GM18511 (cell line): ENCODE measurements at regions not wholly inside any gene's neighbourhood (a gene's known extent, or its start where the extent isn't known, plus 50 kb on each side); places are given as distances from the start of the nearest gene placed in this dataset.

Experiments
- ATAC-seq: cut with Tn5 transposase; IDR thresholded peaks from one replicate; pipeline ENCODE4 v1.9.1; 2021; ENCODE audit warnings: mild to moderate bottlenecking, moderate library complexity; ENCODE audit not compliant: unreplicated experiment

DNA sequence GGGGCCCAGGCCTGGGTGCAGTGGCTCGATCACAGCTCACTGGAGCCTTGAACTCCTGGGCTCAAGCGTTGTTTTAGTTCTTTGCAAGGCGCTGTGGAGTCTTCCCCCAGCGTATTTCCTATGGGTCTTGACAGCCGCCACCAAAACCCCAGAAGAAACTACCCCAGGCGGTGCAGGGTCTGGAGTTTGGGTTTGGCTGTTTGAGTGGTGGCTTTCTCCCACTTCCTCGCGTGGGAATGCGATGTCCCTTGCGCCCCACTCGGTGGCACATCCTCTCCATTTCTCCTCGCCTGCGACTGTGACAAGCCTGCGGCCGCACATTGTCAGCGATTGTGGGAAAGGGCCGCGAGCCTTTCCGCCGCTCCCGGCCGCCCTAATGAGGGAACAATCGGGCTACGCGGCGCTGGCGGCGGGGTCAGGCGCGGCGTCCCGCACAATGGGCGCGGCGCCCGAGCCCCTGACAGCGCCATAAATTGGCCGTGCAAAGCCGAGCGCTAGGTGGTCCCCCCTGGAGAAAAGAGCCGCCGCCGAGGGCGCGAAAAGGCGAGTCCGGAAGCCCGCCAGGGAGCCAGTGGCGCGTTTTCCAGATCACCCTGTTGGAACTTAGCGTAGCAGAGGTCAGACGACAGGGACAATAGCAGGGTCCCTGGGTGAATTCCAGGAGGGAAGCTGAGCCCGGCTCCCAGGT is 194.9 kb upstream of the POU3F3 start:
- ATAC-seq = no peak

DNA sequence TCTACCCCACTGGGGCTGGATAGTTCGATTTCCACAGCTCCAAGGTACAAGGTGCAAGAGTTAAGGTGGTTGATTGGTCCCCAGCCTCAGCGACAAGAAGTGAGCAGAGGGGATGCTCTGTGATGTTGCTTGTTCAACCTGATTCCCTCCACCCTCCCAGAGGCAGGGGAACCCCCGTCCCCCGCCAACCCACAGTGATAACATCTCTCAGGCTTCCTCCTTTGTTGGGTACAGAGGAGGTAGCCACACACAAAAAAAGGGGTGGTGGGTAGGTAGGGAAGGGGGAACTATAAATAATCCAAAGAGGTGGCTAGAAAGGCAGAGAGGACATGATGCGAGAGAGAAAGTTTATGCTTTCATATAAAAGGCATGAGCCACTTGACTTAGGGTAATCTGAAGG is 192.9 kb upstream of the POU3F3 start:
- ATAC-seq = no peak

DNA sequence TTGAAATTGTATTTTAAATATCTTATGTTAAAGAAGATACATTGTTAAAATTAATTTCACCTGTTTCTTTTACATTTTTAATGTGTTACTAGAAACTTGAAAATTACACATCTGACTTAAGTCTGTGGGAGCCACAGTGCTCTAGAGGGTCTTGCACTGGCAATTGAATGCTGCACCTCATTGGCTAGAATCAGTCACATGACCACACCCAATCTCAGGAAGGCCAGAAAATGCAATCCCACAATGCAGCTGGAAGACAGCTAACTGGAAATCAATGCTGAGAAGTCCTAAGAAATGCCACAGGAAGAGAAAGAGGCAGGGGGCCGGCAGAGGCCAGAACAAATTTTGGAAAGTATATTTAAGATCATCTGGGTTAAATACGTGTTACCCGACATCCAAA is 189.2 kb upstream of the POU3F3 start:
- ATAC-seq = no peak

DNA sequence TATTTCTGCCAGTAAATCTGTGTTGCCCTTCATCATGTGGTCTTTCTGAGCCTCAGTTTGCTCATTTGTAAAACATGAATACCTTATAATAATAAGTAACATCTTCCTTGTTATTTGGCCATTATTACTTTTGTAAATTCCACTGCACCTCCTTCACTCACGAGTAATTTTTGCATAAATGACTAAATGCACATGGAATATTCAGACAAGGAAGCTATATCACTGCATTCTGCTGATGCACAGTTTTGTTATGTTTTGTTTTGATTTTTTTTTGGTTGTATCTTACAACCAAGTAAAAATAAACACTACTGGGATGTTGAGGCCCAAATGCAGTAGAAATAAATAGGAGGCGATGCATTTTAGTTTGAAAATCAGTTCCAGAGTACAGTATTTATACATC is 185.3 kb upstream of the POU3F3 start:
- no peak for ATAC-seq

DNA sequence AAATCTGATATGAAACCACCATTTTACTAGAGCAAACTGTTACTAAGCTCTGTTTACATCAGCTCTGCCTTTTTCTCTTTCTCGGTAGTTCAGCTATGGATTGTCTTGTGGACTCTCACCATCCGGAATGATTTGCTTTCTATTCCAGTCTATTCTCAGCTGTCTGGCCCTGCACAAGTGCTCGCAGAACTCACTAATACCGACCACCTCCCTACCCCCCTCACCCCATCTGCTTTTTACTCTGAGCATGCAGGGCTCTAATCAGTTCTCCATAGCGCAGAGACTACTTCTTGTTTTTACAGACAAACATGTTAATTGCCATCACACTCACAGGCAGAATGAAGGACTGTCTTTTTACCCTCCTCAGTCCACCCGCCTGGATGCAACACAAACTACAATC is 180.7 kb upstream of the POU3F3 start:
- no peak for ATAC-seq

DNA sequence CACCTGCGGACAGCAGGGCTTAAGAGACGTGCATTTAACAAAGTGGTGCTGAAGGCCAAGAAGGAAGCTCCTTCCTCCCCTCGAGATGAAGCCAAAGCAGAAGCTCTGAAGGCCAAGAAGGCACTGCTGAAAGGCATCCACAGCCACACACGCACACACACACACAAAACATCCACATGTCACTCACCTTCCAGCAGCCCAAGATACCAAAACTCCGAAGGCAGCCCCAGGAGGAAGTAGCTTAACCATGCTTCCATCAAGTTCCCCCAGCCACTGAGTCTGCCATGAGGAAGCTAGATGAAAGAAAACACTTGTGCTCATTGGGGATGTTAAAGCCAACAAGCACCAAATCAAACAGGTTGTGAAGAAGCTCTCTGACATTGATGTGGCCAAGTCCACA is 175.7 kb upstream of the POU3F3 start:
- no peak for ATAC-seq

DNA sequence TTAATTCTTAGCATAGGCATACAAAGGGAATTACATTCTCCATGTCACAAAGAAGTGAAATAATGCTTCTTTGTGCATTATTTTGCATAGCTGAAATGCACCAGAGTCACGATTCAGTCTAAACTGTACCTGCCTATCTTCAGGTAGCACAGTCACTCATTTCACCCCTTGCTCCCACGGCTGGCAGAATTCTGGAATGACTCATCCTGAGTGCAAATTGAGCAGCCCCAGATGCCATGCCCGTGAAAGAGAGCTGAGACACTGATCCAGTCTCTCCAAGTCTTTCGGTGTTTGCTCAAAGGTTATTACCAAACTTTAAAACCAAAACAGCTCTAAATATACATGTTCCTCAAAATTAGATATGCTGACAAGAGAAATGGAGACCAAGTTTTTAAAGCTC is 168.3 kb upstream of the POU3F3 start:
- no peak for ATAC-seq

DNA sequence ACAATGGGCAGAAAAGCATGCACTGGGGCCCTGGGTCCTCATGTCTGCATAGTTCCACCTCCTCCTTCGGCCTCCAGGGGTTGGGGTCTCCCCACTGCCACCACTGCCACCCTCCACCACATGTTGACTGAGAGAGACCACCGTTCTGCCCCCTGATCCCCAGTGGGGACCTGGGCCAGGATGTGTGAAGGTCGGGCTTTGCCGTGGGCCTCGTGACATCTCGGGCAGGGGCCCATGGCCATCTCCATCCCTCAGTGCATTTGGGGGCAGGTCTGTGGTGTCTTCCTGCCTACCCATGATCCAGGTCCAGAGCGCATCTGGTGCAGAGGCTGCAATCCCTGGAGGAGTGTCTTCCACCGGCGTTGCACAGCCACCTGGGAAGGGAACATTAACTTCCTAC is 166.8 kb upstream of the POU3F3 start:
- ATAC-seq = no peak

DNA sequence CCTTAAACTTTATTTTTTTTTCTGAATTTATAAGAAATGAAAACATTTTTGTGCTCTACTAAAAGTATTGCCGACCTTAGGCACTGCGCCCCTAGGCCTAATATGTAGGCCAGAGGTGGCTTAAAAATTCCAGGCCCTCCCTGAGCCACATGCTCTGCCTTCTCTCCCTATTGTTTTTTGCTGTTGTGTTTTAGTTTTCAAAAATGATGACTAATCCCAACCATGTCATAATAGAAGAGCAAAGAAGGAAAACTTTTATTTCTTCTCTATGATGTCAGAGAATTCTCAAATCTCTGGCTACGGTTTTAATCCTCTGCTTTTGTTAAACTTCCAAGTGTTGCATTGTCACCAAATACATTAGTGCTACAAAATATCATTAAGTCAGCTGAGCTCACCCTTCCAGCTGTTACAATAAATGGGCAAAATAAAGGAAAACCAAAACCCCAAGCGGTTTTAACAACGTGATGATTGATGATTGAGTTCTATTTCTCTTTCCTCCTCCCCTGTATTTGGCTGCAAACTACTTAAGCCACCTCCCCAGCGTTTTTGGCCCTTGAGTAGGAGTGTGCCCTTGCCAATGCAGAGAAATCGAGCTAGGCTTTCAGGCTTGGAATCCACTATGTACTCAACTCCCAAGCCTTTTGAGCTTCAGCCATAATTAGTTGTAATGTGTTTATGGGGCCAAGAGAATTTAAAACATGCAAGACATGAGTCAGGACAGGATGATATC is 163.5 kb upstream of the POU3F3 start:
- ATAC-seq = no peak

DNA sequence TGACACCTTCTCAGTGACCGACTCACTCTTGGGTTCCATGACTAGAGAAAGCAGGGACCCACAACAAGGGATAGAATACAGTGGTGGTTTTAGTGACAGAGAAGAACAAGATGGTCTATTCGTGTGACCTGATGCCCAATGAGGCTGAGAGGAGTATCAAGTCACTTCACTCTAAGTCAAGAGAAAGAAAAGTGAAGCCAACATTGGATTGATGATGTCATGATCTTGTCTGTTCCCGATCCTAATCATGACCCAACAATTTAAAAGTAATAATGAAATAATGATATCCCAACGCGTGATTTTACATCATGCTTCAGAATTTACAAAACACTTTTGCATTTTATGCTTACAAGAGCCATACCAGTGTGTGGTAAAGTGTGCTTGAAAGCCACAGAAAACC is 155.6 kb upstream of the POU3F3 start:
- ATAC-seq = no peak

DNA sequence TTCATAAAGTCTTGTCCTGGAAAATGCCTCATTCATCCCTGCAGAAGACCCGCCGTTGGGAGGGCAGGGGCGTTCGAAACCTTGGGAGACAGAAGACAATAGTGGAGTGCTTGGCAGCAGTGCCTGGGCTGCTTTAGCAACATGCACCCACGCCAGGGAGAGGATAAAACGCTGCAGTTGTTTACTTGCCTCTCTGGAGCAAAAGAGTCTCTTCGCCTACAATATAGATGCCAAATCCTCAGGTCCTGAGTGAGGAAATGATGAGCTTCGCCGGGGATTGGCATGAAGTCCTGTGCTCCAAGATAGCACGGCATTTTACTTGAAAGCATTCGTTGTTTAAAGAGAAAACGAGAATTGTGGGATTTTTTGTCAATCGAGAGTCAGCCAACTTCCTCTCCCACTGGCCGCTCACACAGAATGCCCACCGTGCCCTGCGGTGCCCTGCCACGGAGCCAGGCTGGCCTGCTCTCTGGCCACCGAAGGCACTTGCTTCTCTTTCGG is 152.5 kb upstream of the POU3F3 start:
- no peak for ATAC-seq

DNA sequence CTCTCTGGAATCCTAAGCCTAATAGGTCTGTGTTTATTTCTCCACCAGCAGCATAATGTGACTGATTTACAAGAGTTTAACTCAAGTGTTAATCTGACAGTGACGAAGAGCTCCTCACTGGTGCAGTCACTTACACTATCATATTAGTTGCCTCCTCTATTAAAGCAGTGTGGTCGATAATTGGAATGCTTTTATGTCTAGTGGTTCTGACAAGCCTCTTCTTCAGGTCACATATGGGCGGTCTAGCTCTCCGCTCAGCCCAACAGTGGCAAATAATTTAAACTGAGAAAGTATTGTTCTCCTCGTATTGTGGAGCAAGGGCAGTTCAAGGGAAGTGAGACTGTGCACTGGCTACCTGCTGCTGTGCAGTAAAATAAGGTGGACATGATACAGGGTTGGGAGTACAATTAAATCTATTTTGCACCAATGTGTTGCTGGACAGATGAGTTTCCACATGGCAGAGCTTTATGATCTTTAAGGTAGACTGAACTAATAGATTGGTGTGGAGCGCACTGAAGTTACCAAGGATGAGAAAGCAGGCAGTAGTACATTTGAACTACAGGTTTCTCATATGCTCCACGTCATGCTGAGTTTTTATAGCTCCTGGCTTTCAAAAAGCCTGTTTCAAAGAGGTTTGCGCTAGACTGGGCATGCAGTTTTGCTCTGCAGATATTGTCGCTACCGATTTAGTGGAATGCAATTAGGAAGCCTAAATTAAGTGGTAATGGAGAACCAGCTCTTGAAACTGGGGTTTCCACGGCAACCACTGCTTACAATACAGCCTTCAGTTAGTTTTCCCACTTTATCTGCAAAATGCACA is 151.7 kb upstream of the POU3F3 start:
- no peak for ATAC-seq

DNA sequence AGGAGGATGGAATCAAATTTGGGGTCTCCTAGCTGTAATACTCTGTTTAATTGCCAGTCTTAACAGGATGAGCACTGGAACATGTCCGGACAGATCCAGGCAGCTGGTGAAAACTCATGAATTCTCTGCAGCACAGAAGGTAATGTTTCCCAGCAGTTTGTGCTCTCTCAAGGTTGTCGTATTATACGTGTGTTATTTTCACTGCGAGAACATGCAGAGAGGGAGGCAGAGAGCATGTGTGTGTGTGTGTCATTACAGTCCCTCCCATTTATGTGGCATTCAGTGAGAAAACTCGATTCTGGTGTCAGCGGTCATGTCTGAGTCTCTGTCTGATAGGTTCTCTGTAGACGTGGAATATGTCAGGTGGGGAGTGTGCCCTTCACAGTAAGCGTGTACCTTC is 150.2 kb upstream of the POU3F3 start:
- ATAC-seq = no peak

DNA sequence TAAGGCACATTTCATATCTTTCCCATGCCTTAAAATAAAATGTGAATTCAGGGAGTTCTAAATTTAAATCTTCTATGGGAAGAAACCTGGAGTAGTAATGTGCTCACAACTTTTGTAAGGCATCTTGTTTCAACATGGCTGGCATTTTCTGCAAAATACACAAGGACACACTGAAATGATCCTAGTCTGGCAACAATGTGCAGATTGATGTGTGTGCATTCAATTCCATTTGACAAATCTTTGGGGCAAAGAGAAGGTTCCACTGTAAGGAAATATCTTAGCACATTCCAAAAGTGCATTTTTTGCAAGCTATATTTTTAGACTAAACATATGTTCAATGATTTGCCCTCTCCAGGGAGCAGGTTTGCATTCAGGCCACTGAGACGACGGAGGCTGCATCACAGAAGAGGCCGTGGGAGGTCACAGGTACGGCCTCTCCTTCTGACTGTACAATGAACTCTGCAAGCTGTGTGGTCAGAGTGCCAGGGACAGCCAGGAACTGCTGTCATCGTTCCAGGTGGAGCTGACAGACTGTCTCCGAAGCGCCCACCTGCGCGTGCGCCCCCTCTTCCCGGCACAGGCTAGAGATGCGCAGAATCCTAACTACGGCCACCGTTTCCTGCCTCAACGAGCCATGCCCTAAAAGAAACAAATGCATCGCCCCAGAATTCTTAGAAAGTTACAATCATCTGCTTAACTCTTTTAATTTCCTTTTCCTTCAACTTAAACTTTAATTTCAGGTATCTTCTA is 149.2 kb upstream of the POU3F3 start:
- ATAC-seq = no peak

DNA sequence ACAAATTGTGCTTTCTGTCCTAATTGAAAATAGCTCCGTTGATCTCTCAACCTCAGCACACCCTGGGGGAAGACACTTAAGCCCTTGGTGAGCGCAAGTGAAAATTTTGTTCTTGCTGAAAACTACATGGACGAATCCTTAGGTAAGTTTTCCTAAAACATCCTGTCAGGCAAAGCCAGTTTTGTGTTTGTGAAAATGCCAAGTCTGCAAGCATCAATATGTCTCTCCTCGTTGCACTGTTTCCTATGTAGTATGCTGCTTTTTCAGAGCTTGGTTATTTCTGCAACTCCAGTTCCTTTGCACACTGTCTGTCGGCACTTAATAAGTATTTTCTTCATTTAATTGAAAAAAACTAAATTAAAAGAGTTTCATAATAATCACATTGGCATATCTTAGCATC is 146.9 kb upstream of the POU3F3 start:
- no peak for ATAC-seq

DNA sequence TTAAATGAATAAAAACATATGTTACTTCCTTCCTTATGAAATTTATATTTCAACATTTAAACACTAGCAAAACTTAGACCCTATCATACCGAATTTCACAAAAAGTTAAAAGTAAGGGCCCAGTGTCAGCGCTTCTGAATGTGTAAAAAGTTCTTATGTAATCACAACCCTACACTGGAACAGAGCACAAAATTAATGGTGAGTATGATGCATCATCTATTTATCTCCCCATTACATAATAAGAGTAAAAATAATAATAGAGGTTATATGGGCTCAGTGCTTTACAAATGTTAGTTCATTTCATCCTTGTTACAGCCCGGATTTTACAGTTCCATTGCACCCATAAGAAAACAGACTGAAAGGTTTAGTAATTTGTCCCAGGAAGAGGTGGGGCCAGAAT is 144.9 kb upstream of the POU3F3 start:
- no peak for ATAC-seq

DNA sequence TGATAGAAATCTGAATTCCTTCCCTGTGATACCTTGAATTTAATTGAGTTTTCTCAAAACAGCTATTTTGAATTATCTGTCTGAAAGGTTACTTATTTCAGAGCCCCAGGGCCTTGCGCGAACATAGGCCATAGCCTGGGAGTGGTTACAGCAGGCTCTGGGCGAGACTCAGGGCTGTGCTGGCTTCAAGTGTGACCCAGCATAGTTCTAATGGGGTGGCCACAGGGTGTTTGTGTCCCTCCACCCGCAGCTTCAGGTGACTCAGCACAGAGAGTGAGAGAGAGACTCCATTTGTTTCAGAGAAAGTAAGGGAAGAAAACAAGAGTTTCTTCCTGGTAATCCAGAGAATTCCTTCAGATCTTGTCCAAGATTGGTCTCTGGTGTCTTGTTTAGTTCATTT is 137.9 kb upstream of the POU3F3 start:
- ATAC-seq = no peak

DNA sequence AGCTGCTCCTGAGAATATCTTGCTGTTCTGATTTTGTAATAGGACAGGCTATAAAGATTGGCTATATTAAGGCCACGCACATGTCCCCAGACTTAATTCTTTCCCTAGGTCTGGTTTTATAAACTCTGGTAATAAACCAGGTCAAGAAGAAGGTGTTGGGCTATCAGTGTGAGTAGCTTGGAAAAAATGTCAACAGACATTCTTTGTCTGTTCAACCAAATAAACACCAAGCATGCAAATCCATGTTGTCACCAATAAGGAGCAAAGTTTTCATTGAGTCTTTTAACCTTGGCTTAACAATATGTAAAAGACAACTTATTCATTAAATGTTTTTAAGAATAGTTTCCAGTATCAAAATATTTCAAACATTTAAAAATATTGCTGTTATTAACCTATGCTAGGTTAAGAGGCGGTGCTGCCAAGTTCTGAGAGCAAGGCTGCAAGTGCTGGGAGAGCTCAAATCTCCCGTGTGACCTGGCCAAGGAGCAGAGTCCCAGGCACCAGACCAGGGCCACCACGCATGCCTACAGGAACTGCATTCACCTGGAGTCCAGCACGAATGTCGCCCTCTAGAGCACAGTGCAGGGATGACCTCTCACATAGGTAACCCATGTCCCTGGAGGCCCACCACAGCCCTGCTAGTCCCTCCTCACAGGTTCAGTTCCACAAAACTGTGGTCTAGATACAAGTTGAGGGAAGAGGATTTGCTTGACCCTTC is 120.5 kb upstream of the POU3F3 start:
- ATAC-seq = peak; percentile 85

DNA sequence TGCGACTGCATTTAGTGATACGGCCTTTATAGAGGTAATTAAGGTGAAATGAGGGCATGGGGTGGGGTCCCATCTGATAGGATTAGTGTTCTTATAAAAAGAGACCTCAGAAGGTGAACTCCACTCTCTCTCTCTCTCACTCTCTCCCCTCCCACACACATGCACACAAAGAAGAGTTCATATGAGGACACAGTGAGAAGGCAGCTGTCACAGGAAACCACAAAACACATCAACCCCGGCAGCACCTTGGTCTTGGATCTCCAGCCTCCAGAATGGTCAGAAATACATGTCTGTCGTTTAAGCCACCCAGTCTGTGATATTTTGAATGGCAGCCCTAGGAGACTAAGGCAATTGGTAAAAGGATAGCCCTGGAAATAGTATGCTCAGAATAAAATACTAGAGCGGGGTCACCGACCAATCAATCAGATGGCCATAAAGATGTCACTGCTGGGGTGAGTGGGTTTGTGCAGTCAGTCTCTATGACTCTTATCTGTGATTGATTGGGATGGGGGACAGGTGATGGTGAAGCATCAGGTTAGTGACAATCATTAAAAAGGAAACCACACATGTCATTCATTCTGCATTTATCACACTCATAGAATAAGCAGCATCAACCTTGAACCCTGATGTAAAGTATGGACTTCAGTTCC is 118.9 kb upstream of the POU3F3 start:
- ATAC-seq = peak; percentile 53

DNA sequence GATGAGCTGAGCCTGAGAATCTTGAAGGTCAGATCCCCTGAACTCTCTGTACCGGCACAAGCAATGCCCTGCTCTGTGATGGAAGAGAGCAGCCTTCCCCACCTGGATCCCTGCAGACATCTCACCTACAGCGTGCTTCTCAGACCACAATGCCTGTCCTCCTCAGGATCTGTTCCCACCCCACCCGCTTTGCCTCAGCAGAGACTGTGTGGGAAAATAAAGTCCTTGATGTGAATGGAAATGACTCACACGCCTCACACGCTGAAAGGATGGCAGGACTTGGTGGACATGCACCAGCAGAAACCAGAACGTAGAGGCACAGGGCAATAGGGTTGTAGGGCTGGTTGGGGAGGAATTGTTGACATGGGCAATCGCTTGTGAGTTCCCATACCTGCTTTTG is 117.9 kb upstream of the POU3F3 start:
- no peak for ATAC-seq
